Endothelial cell (in vitro differentiated cells): ENCODE measurements at regions not wholly inside any gene's neighbourhood (a gene's known extent, or its start where the extent isn't known, plus 50 kb on each side); places are given as distances from the start of the nearest gene placed in this dataset.

ENCODE experiments used
- DNase-seq: peaks from one replicate; pipeline ENCODE4 v3.0.0; 2021; ENCODE audit warnings: low spot score
- H3K27ac Mint-ChIP-seq: one replicate; pipeline ENCODE4 v1.8.0; 2021; ENCODE audit warnings: mixed read lengths, inconsistent platforms; ENCODE audit not compliant: unreplicated experiment
- H3K27me3 Mint-ChIP-seq: one replicate; pipeline ENCODE4 v1.8.0; 2021; ENCODE audit warnings: mild to moderate bottlenecking, moderate library complexity, mixed read lengths, inconsistent platforms; ENCODE audit not compliant: unreplicated experiment
- H3K36me3 Mint-ChIP-seq: one replicate; pipeline ENCODE4 v1.8.0; 2021; ENCODE audit warnings: mild to moderate bottlenecking, low read depth, mixed read lengths, inconsistent platforms; ENCODE audit not compliant: unreplicated experiment
- H3K4me1 Mint-ChIP-seq: one replicate; pipeline ENCODE4 v1.8.0; 2021; ENCODE audit warnings: mild to moderate bottlenecking, mixed read lengths, inconsistent platforms; ENCODE audit not compliant: unreplicated experiment
- H3K4me3 Mint-ChIP-seq: one replicate; pipeline ENCODE4 v1.8.0; 2021; ENCODE audit warnings: mild to moderate bottlenecking, mixed read lengths, inconsistent platforms; ENCODE audit not compliant: unreplicated experiment
- H3K9me3 Mint-ChIP-seq: one replicate; pipeline ENCODE4 v1.8.0; 2021; ENCODE audit warnings: mixed read lengths, inconsistent platforms; ENCODE audit not compliant: unreplicated experiment
- CTCF ChIP-seq: fragments of 200-600 bp; sonication (generic); IDR thresholded peaks from one replicate; pipeline ENCODE4 v1.5.0; 2021; ENCODE audit warnings: antibody characterized with exemption; ENCODE audit not compliant: unreplicated experiment

DNA sequence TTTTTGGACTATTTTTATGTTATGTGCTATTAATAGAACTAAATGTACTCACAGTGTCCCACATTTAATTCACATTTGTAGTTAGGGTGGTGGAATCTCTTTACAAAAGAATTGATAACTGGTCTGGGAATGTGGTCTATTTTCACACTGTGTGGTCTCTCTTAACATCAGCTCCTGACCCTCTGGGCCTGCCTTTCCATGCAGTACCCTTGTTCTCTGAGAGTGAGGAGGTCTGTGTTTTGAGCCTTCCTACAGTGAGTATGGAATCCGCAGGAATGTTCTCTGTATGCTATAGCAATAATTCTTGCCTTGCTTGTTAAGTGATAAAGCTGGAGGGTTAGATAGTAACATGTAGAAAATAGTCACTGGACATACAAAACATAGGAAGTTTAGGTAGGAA lies 717.3 kb upstream of the POU3F2 start:
- TF ChIP-seq CTCF: no peak
- Mint-ChIP-seq H3K4me3 (no peak overlapping the region), H3K36me3 (no peaks in the 10 kb centered on the region), H3K27me3 (no peaks in the 10 kb centered on the region), H3K9me3 (no peaks in the 10 kb centered on the region), H3K4me1 (no peaks in the 10 kb centered on the region), H3K27ac (no peak overlapping the region)
- no peak for DNase-seq

- Mint-ChIP-seq H3K36me3 (no peaks in the 10 kb centered on the region), H3K4me1 (no peaks in the 10 kb centered on the region), H3K27me3 (no peaks in the 10 kb centered on the region), H3K4me3 (no peak overlapping the region), H3K9me3 (no peaks in the 10 kb centered on the region), H3K27ac (no peak overlapping the region)
- no peak for DNase-seq
- no peak for TF ChIP-seq CTCF
These were observed 715.9 kb upstream of the POU3F2 start for GRCh38 chr6:98118397-98119045.

DNA sequence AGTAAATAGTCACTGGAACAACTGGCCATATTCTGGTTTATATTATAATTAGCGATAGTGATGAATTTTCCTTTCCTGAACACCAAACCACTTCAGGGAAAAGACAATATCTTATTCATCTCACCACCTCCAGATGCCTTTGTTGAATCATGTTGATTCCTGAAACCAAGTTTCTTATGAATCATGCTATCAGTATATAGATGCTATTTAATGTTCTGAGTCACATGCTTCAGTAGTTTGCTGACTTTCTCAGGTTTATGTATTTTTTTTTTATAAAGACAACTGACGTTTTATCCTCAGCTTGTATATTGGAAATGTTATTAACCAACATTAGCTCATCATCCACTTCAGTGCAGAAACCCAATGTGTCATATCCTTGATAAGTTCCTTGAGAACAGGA lies 710.2 kb upstream of the POU3F2 start:
- Mint-ChIP-seq H3K27ac (no peak overlapping the region), H3K4me3 (no peak overlapping the region), H3K9me3 (no peaks in the 10 kb centered on the region), H3K27me3 (no peaks in the 10 kb centered on the region), H3K36me3 (no peaks in the 10 kb centered on the region), H3K4me1 (no peaks in the 10 kb centered on the region)
- no peak for DNase-seq
- no peak for TF ChIP-seq CTCF

DNA sequence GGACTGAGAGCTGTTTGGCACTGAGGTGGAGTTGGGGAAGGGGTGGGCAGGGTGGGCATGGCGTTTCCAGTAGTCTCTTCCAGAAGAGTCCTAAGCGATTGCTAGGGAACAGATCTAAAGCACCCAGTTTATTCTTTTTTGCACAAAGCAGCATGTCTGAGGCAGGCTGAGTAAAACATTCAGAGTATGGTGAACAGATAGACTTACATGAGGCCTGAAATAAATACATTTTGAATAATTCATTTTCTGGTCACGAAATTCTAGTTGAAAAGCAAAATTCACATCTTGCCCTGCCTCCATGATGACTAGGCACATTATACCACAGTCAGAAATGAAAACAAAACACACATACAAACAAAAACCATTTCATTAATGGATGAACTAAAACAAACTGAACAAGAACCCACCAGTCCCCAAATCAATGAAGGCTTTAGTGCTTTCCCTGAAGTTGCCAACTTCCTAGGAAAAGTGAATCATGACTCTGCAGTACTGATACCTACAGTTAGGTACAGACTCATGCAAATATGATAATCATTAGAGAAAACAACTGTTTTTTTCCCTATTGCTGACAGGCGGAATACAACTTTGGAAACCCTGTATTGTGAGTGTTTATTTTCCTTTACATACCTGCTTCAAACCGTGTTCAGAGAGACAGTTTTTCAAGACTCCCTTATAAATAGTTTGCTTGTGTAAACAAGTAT lies 702.9 kb upstream of the POU3F2 start:
- H3K36me3 Mint-ChIP-seq: no peaks in the 10 kb centered on the region
- no peak for TF ChIP-seq CTCF
- H3K9me3 Mint-ChIP-seq: no peaks in the 10 kb centered on the region
- no peak overlapping the region for H3K4me3 Mint-ChIP-seq
- no peaks in the 10 kb centered on the region for H3K27me3 Mint-ChIP-seq
- no peak for DNase-seq
- H3K4me1 Mint-ChIP-seq: no peaks in the 10 kb centered on the region
- H3K27ac Mint-ChIP-seq: no peak overlapping the region

DNA sequence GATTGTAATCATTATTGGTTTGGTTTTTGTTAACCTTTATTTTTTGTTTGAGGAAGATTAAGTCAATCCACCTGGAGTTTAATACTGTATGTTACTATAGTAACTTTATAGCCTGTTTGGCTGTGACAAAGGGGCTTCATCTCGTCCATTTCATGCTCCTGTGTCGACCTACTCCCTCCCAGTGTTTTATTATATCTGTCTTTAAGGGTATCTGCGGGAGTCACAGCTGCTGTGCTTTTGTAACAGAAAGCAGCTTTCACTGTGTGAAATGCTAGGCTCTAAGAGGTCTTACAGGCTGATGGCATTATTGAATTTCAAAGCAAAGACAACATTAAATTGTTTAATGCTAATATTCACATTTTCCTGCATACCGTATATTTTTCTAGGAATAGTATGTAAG lies 698.0 kb upstream of the POU3F2 start:
- no peaks in the 10 kb centered on the region for H3K36me3 Mint-ChIP-seq
- no peak overlapping the region for H3K27ac Mint-ChIP-seq
- no peaks in the 10 kb centered on the region for H3K4me1 Mint-ChIP-seq
- no peak for DNase-seq
- H3K9me3 Mint-ChIP-seq: no peaks in the 10 kb centered on the region
- H3K4me3 Mint-ChIP-seq: no peak overlapping the region
- no peak for TF ChIP-seq CTCF
- H3K27me3 Mint-ChIP-seq: no peaks in the 10 kb centered on the region
